ENCODE measurements at regions not wholly inside any gene's neighbourhood (a gene's known extent, or its start where the extent isn't known, plus 50 kb on each side); places are given as distances from the start of the nearest gene placed in this dataset.

DNA sequence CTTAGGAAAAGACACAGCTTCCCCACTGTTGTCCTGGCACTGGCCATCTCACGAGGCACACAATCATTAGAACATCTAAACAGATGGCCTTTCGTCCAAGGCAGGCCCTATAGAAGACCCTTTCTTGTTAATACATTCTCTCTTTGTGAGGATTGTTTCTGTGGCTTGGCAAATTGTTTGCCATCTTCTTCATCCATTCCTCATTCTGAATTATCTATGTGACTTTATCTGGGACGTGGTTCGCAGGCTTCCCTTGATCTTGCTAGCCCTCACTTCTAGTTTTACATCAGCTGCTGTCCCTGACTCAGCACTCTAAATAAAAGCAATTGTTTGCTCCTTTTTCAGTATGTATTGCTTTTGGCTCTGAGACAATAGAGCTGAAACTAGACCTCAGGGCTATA is 101.1 kb upstream of the ZC3H11B start:
- no peak for TF ChIP-seq YY1 (IDR thresholded peaks at IDR 0.05; ENCODE audit: insufficient read depth, insufficient read length)
- TF ChIP-seq SUZ12 (IDR thresholded peaks at IDR 0.05; ENCODE audit: extremely low read depth, insufficient read depth, insufficient read length): no peak
